Pulmonary artery endothelial cell (primary cell): ENCODE measurements at regions not wholly inside any gene's neighbourhood (a gene's known extent, or its start where the extent isn't known, plus 50 kb on each side); places are given as distances from the start of the nearest gene placed in this dataset.
"Not testable (repeated sequence)": the region's sequence is repeated elsewhere in the genome, so short reads cannot be mapped to it uniquely, and the experiment has no call there.

ENCODE experiments used
- DNase-seq: peaks from one replicate; pipeline ENCODE4 v3.0.0-alpha.2; 2011; ENCODE audit warnings: low read depth, low spot score

DNA sequence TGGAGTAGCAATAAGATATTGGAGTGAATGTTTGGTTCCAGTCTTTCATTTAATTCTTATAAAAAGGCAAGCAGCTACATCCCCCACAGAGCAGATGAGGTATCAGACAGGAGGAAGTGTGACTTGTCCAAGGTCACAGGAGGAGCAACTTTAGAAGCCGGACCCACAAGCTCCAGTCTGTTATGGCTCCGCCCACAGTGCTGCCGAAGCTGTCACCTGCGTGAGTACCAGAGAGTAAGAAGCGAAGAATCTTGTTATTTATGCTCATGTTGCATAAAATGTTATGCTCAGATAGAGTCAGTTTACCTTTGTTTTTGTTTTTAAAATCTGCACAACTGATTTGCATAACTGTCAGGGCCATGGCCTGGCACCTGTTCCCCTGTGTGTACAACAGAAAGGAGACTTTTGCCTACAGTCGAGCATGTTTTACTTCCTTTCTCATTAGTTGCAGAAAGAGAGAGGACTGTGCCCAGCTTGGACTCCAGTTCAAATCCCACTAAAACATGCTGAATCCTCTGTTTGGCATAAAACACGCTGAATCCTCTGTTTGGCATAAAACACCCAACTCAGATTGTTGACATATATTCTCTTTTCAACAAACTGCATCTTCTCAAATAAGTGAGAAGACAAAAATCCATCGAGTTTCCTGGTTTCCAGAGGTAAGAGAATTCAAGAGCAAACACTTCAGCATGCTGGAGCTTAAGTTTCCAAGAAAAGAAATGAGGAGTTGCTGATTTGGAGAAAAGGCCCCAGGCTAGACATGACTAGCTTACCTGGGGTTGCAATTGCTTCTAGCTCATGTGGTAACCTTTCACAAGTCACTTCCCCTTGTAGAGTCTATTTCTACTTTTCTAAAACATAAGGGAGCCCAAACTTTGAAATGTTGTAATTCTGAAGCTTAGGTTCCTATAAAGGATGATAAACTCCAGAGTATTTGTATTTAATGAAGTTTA is 409.8 kb upstream of the ZMIZ1 start:
- DNase-seq: no peak

DNA sequence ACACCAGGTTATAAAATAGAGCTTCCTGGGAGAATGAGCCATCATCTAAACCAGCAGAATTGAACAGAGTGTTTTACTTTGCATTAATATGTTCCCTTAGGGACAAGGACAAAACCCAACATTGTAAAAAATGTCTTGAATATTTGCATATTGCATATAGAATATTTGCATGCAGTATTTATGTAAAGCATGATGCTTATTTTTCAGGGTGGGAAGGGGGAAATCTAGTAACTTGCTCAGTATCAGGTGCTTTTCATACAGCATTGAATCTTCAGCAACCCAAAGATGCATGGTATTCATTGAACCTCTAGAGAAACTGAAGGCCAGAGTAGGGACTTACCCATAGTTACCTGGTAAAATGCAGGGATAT is 409.2 kb upstream of the ZMIZ1 start:
- DNase-seq: no peak

DNA sequence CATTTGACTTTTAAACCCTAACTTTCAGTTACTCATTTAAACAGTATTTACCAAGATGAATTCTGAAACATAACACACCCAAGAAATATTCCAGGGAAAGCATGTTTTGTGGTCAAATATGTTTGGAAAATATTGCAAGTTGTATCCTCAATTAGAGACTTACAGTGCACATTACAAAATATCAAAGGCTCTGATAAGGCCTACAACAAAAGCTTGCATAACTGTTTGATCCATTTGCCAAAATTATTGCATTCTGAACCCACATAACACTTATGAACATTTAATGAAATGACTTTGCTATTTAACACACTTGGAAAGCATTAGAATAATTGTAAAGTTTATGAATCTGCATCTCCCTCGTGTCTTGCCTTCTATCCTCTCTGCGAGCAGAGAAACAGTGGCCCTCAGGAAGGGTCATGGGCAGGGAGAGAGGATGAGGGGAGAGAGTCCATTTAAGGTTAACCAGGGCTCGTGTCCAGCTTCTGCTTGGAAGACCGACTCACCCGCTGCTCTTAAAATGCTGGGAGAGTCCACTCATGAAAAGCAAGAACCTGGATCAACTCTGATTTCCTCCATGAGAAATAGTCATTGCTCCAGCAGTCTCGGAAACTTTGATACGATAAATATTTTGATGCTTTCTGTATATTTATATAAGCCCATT is 408.2 kb upstream of the ZMIZ1 start:
- DNase-seq: no peak

DNA sequence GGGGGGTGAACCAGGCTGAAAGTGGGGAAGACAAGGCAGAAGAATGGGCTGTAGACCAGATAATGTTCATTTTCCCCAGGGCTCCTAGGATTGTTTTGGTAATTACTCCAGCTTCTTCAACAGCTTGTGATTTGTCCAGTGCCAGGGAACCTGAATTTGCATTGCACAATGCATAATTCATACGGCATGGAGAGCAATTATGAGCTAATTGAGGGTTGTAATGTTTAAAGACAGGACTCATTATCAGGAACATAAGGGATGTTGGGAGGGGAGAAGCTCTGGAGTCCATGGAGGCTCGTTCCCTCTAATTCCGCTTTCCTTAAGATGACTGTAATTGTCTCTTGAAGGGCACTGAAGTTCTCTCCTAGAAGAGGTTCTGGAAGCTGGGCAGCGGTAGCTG is 405.0 kb upstream of the ZMIZ1 start:
- no peak for DNase-seq

DNA sequence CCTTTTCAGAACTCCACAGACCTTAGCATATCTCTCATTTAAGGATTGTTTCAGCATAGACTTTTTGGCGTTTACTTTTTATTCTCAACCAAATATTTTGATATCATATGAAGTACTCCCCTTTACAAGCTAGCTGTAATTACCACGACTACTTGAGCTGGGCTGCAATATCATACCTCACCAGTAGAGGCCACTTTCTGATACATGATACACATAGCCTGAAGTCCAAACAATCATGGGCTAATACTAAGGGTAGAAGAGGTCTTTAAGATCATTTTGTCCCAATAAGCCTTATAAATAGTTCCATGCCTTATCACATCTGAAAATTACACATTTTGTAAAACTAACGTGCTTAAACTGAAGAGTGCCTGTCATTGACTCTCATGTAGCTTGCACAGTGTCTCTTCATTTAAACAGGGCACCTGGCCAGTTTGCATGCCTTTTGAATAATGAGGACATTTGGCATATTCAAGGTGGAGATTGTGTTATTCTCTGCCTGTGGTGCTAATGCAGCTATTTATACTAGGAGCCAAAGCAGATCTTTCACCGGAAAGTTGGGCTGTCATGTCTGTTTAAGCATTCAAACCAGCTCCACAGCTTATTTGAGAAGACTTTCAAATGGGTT is 403.7 kb upstream of the ZMIZ1 start:
- DNase-seq: peak; percentile 7

DNA sequence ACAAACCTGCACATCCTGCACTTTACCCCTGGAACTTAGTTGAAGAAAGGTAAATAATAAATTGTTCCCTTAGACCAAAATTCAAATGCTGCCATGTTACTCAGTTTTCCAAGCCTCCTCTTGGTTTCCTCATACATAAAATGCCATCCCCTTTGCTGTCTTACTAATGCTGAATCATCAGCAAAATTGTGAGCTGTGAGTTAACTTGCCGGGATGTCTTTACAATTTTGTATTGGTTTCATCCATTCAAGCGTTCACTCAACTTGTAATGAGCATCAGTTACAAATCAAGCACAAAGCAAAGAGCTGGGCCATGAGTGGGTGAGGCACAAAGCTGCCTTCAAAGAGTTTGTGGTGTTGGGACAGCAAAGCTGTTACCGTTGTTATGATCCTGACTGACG is 395.8 kb upstream of the ZMIZ1 start:
- DNase-seq: no peak

DNA sequence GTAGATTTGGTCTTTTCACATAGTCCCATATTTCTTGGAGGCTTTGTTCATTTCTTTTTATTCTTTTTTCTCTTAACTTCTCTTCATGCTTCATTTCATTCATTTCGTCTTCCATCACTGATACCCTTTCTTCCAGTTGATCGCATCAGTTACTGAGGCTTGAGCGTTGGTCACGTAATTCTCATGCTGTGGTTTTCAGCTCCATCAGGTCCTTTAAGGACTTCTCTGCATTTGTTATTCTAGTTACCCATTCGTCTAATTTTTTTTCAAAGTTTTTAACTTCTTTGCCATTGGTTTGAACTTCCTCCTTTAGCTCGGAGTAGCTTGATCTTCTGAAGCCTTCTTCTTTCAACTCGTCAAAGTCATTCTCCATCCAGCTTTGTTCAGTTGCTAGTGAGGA is 387.6 kb upstream of the ZMIZ1 start:
- DNase-seq: not testable (repeated sequence)

DNA sequence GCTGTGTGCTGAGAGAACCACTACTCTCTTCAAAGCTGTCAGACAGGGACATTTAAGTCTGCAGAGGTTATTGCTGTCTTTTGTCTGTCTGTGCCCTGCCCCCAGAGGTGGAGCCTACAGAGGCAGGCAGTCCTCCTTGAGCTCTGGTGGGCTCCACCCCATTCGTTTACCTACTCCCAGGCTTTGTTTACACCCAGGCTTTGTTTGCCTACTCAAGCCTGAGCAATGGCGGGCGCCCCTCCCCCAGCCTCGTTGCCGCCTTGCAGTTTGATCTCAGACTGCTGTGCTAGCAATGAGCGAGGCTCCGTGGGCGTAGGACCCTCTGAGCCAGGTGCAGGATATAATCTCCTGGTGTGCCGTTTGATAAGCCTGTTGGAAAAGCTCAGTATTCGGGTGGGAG is 386.8 kb upstream of the ZMIZ1 start:
- DNase-seq: not testable (repeated sequence)

DNA sequence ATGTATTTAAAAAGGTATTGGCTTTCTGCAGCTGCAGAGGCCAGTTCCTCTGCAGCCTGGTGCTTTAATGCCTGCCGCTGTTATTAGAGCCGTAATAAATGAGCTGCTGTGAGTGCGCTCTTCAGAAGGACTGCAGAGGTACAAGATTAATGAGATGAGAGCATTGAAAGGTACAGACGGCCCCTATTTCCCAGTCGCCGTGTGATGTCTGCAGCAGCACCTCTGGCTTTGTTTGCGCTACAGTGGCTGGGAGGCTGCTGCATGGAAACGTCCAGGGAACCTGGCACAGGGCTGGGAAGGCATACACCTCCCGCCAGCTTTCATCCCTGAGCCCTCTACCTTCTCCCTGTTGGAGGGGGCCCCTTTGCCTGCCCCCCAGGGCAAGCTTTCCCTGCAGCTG is 383.8 kb upstream of the ZMIZ1 start:
- DNase-seq: no peak

DNA sequence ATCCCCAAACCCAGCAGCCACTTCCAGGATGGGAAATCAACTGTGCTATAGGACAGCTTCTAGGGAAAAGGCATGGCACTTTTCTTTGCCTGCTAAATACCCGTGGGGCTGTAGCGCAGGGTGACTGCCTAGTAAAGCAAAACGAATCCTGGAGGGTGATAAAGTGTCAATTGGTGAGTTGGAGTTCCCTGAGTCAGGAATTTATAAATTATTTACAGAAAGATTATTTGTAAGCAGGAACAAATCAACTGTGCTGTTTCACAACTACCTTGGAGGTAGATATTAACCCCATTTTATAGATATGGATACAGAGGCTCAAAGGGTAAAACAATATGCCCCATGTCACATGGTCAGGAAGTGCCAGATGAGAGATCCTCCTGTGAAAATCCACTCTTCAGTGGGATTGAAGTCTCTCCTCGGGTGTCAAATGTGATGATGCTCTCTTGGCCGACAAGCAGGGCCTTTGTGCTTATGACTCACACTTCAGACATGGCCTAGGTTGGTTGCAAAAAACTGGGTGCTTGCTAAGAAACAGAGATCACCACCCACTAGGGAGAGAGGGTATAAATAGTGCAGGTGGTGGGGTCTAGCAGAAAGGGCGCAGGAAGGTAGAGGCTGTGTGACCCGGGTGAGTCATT is 383.2 kb upstream of the ZMIZ1 start:
- DNase-seq: no peak

DNA sequence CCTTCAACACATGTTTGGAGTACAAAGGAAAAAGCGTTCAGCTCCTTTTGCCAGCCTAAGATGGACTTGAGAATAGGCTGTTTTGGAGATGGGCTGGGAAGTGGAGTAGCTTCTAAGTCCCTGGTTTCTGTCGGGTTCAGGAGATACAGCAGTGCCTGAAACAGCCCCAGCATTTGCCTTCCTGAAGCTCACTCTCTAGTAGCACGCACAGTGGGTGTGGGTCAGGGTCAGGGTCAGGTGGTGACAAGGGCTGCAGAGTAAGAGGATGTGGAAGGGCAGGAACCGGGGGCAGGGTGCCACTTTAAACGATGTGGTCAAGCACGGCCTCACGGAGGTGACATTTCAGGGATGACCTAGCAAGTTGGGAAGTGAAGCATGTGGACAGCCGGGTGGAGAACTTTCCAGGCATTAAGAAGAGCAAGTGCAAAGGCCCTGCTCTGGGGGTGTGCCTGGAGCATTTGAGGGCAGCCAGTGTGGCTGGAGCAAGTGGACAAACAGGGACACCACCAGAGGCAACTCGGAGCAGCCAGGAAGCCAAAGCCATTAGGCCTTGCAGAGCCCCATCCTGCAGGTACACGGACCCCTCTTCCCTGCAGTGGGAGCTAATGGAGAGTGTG is 382.2 kb upstream of the ZMIZ1 start:
- DNase-seq: no peak

DNA sequence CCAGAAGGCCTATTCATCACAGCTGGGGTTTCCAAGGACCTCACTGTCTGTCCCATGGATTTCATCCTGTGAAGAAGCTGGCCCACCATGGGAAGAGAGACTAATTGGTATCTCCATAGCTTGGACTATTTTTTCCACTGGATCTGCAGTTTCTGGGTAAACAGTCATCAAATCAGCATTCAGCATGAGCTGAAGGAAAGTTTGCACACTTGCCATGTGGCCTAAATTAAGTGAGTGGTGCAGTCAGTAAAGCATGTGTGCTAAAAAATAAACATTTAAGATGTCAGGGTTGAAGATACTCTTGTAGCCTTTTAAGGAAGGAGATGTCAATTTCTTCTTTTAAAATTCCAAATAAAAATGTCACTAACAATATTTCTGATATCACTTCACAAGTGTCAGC is 381.1 kb upstream of the ZMIZ1 start:
- DNase-seq: no peak

DNA sequence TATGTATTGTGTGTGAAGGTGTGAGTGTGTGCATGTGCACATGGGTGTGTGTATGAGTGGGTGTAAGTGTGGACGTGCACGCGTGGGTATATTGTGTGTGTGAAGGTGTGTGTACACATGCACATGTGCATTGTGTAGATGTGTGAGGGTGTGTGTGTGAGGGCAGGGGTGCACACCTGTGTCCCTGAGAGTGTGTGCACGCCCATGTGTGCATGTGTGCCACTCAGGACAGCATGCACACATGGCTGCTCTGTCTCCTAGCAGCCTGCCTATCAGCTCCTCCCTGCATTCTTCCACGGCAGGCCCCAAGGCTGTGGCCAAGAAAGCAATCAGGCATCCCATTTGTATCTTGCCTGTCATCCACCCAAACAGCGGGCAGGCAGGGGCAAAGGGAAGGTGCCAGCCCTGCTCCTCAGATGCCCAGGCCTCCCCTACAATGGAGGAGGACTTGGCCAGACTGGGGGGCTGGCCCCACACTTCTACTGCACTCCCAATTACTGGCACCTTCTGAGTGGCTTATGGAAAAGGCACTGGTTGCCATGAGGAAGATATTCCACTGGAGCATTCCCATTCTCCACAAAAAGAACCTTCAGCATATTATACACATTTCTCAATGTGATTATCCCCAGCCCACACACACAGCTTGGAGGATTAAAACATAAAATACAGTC is 380.4 kb upstream of the ZMIZ1 start:
- no peak for DNase-seq

DNA sequence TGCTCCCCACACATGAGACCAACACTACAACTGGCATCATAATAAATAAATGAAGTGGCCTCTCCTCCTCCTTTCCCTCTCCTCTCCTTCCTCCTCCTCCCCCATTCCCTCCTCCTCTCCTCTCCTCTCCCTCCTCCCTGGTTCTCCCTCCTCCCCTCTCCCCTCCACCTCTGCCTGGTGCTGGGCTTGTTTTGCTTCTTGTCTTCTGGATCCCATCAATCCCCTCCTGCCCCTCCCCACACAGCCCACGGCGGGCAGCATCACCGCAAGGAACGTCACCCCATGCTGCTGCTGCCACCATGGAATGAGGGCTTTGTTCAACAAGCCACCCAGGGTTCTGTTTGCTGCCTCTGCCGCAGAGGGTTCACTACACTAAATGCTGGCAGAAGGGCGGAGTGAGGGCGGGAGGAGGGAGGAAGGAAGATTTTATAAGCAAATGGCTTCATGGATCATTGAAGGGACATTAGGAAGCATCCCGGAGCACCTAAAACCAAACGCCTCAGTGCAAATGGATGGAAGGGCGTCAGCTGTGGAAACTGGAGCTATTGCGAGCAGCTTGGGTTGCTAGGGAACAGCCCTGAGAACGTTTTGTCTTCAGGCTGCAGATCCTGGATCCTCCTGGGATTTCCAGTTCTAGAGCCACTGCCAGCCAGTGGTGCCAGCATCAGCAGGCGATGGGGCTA is 379.7 kb upstream of the ZMIZ1 start:
- DNase-seq: no peak

DNA sequence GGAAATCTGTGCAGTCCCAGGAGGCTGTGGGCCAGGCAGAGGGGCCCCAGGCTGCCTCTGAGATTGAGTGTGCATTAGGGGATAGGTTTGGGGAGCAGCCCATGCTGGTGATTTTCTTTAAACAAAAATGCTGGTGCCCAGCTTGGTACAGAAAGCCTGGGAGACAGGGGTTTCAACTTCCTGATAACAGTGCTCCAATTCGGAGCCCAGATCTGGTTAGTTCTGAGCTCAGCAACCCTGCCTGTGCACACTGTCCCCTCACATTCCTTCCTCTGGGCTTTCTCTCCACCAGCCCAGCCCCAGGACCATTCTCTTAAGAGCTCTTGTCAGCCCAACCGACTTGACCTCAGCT is 379.2 kb upstream of the ZMIZ1 start:
- no peak for DNase-seq

DNA sequence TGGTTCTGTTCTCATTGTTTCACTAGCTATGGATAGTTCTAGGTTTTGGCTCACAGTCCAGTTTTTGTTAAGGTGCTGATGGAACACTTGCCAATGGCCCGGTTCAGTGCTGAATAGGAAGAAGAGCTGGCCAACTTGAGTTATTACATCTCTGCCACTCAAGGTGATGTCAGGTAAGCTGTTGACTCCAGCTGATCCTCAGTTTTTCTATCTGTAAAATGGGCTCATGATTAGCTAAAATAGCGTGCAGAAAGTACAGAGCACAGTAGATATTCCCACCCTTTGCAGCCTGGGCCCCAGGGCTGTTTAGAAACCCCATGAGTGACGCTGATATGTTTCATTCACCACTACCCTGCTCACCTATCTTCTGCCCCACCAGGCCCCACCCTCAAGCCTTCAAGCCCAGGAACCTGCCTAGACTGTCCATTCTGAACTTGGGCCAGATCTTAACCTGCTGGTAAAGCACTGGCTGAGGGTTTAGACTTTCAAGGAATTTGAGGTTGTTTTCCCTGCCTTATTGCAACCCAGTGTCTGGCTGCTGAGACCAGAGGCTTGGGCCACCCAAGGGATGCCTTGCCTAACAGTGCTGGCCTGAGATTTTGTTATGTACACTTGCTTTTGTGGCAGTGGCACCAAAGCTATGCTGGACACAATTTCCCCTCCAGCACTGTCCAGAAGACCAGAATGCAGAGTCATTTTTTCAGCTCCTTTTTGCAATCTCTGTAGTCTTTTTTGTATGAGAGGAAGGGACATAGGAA is 378.2 kb upstream of the ZMIZ1 start:
- DNase-seq: no peak

DNA sequence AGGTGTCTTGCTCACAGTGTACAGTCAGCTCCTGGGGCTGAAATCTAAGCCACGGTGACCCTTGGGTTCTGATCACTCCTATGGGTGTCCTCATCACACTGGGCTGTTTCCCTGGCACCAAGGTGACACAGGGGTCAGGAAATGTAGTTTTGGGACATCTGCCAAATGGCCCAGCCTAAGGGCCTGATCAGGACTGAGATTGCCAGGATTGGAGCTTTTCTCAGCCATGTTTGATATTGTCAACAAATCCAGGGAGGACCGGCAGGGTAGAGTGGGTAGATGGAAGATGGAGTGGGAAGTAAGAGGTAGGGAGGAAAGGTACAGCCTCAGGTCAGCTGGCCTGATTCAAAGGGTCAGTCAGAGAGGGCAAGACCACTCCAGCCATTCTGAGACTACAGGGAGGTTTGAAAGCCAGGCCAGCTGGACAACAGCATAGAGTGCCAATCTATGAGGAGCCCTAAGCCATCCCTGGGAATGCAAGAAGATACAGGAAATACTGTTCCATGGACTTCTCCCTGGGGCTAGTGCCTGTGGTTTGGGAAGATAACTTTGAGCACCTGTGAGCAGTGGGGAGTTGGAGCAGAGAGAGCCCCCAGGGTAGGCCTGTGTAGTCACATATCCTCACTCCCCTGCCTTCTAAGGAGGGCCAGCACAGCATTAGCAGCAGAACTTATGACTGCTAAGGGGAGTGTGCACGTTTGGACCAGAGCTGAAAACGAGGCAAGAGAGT is 377.3 kb upstream of the ZMIZ1 start:
- no peak for DNase-seq

DNA sequence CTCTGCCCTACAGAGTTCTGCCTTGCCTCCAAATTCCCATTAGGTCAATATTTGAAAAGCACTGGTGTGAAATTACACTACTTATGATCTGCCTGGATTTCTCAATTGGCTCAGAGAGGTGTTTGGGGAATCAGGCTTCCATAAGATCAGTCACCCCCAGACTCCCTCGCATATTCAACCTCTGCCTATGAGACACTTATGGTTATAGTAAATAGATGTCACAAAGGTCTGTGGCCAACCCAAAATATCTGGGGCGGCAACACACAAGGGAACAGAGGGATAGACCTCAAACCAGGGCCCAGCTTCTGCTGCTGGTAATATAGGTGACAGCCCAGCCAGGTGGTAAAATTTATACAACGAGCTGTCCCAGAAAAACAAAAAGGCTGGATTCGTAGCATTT is 376.7 kb upstream of the ZMIZ1 start:
- DNase-seq: no peak

DNA sequence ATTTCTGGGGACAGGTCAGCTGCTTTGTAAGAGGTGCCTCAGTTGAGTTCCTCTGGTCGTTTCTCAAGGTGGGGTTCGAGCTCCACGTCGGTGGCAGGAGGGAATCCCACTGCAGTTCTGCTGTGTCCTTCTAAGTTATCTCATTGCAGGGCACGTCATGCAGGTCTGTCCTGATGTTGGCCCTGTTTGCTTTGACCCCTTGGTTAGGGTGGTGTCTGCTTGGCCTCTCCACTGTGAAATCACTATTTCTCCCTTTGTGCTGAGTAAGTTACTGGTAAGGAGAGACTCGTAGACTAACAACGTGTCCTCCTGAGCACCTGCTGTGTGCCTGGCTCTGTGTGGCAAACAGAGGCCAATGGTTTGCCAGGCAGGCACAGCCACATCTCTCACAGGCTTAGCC is 372.9 kb upstream of the ZMIZ1 start:
- no peak for DNase-seq
